IPS-18a (cell line): ENCODE measurements at regions not wholly inside any gene's neighbourhood (a gene's known extent, or its start where the extent isn't known, plus 50 kb on each side); places are given as distances from the start of the nearest gene placed in this dataset.

Experiments used
- H3K27ac ChIP-seq: one replicate; pipeline ENCODE4 v1.5.1; 2013; ENCODE audit warnings: low read length
- H3K27me3 ChIP-seq: one replicate; pipeline ENCODE4 v1.6.1; 2013; ENCODE audit warnings: mild to moderate bottlenecking, low read length; ENCODE audit not compliant: control insufficient read depth, insufficient read depth
- H3K36me3 ChIP-seq: one replicate; pipeline ENCODE4 v1.6.1; 2013; ENCODE audit warnings: low read depth, low read length; ENCODE audit not compliant: control insufficient read depth
- H3K4me1 ChIP-seq: one replicate; pipeline ENCODE4 v1.6.1; 2013; ENCODE audit warnings: low read depth, low read length; ENCODE audit not compliant: control insufficient read depth
- H3K4me3 ChIP-seq: one replicate; pipeline ENCODE4 v1.5.1; 2013; ENCODE audit warnings: low read length
- H3K9ac ChIP-seq: one replicate; pipeline ENCODE4 v1.6.1; 2013; ENCODE audit warnings: mild to moderate bottlenecking, low read length, moderate library complexity
- H3K9me3 ChIP-seq: one replicate; pipeline ENCODE4 v1.6.1; 2013; ENCODE audit warnings: low read depth, low read length; ENCODE audit not compliant: control insufficient read depth

GRCh38 chr15:46703871-46704637 lies 1013.3 kb upstream of the SEMA6D start:
- H3K4me3 ChIP-seq: no peak overlapping the region
- H3K27me3 ChIP-seq: no peaks in the 10 kb centered on the region
- no peaks in the 10 kb centered on the region for H3K9me3 ChIP-seq
- no peak overlapping the region for H3K27ac ChIP-seq
- H3K4me1 ChIP-seq: no peaks in the 10 kb centered on the region
- H3K36me3 ChIP-seq: no peaks in the 10 kb centered on the region
- no peak overlapping the region for H3K9ac ChIP-seq

- Histone ChIP-seq H3K27me3 (no peaks in the 10 kb centered on the region), H3K36me3 (no peaks in the 10 kb centered on the region), H3K9ac (no peak overlapping the region), H3K4me3 (no peak overlapping the region), H3K27ac (no peak overlapping the region), H3K4me1 (no peaks in the 10 kb centered on the region), H3K9me3 (no peaks in the 10 kb centered on the region)
Measured at GRCh38 chr15:46707452-46707851, 1009.9 kb upstream of the SEMA6D start.

- Histone ChIP-seq H3K4me1 (no peaks in the 10 kb centered on the region), H3K4me3 (no peak overlapping the region)
Measured at GRCh38 chr15:46708226-46708625, 1009.1 kb upstream of the SEMA6D start.

GRCh38 chr15:46709460-46710083 lies 1007.7 kb upstream of the SEMA6D start:
- Histone ChIP-seq H3K9me3 (no peaks in the 10 kb centered on the region), H3K4me3 (no peak overlapping the region), H3K36me3 (no peaks in the 10 kb centered on the region), H3K4me1 (no peaks in the 10 kb centered on the region), H3K27ac (no peak overlapping the region), H3K9ac (no peak overlapping the region), H3K27me3 (no peaks in the 10 kb centered on the region)

More at GRCh38 chr15:46708226-46708625, 1009.1 kb upstream of the SEMA6D start:
- H3K9ac ChIP-seq: no peak overlapping the region
- H3K27me3 ChIP-seq: no peaks in the 10 kb centered on the region
- no peaks in the 10 kb centered on the region for H3K9me3 ChIP-seq
- no peaks in the 10 kb centered on the region for H3K36me3 ChIP-seq
- H3K27ac ChIP-seq: no peak overlapping the region

- Histone ChIP-seq H3K9me3 (no peaks in the 10 kb centered on the region), H3K36me3 (no peaks in the 10 kb centered on the region), H3K4me1 (no peaks in the 10 kb centered on the region), H3K9ac (no peak overlapping the region), H3K4me3 (no peak overlapping the region), H3K27me3 (no peaks in the 10 kb centered on the region), H3K27ac (no peak overlapping the region)
Measured at GRCh38 chr15:46710401-46710960, 1006.8 kb upstream of the SEMA6D start.

- Histone ChIP-seq H3K9ac (no peak overlapping the region), H3K27me3 (no peaks in the 10 kb centered on the region), H3K9me3 (no peaks in the 10 kb centered on the region), H3K4me1 (no peaks in the 10 kb centered on the region), H3K4me3 (no peak overlapping the region), H3K27ac (no peak overlapping the region), H3K36me3 (no peaks in the 10 kb centered on the region)
Measured at GRCh38 chr15:46713045-46713444, 1004.3 kb upstream of the SEMA6D start.

- H3K27ac ChIP-seq: no peak overlapping the region
- no peak overlapping the region for H3K4me3 ChIP-seq
- no peaks in the 10 kb centered on the region for H3K27me3 ChIP-seq
- H3K9me3 ChIP-seq: no peaks in the 10 kb centered on the region
- no peak overlapping the region for H3K9ac ChIP-seq
- no peaks in the 10 kb centered on the region for H3K4me1 ChIP-seq
- no peaks in the 10 kb centered on the region for H3K36me3 ChIP-seq
Measured at GRCh38 chr15:46714950-46715349, 1002.4 kb upstream of the SEMA6D start.

GRCh38 chr15:46723308-46723707 lies 994.0 kb upstream of the SEMA6D start:
- Histone ChIP-seq H3K27ac (no peak overlapping the region), H3K36me3 (no peaks in the 10 kb centered on the region), H3K9ac (no peak overlapping the region), H3K4me1 (no peaks in the 10 kb centered on the region), H3K27me3 (no peaks in the 10 kb centered on the region), H3K9me3 (peaks cover 2% of the 10 kb centered on the region), H3K4me3 (no peak overlapping the region)

GRCh38 chr15:46732060-46732459 lies 985.2 kb upstream of the SEMA6D start:
- no peaks in the 10 kb centered on the region for H3K36me3 ChIP-seq
- peaks cover 4% of the 10 kb centered on the region for H3K9me3 ChIP-seq
- H3K27me3 ChIP-seq: no peaks in the 10 kb centered on the region
- no peak overlapping the region for H3K27ac ChIP-seq
- no peak overlapping the region for H3K9ac ChIP-seq
- H3K4me1 ChIP-seq: peaks cover 9% of the 10 kb centered on the region
- no peak overlapping the region for H3K4me3 ChIP-seq

- Histone ChIP-seq H3K36me3 (no peaks in the 10 kb centered on the region), H3K9me3 (no peaks in the 10 kb centered on the region), H3K27me3 (no peaks in the 10 kb centered on the region), H3K9ac (no peak overlapping the region), H3K4me1 (peaks cover 9% of the 10 kb centered on the region), H3K27ac (no peak overlapping the region), H3K4me3 (no peak overlapping the region)
Measured at GRCh38 chr15:46735115-46735514, 982.2 kb upstream of the SEMA6D start.

GRCh38 chr15:46751303-46751702 lies 966.0 kb upstream of the SEMA6D start:
- H3K9me3 ChIP-seq: peaks cover 8% of the 10 kb centered on the region
- H3K9ac ChIP-seq: no peak overlapping the region
- no peak overlapping the region for H3K4me3 ChIP-seq
- no peaks in the 10 kb centered on the region for H3K4me1 ChIP-seq
- H3K27me3 ChIP-seq: no peaks in the 10 kb centered on the region
- no peaks in the 10 kb centered on the region for H3K36me3 ChIP-seq
- no peak overlapping the region for H3K27ac ChIP-seq

- H3K36me3 ChIP-seq: no peaks in the 10 kb centered on the region
- no peak overlapping the region for H3K27ac ChIP-seq
- no peaks in the 10 kb centered on the region for H3K27me3 ChIP-seq
- no peaks in the 10 kb centered on the region for H3K4me1 ChIP-seq
- H3K4me3 ChIP-seq: no peak overlapping the region
- H3K9ac ChIP-seq: no peak overlapping the region
- H3K9me3 ChIP-seq: peaks cover 13% of the 10 kb centered on the region
Measured at GRCh38 chr15:46753946-46754345, 963.4 kb upstream of the SEMA6D start.
